Keratinocyte (primary cell): ENCODE measurements at regions not wholly inside any gene's neighbourhood (a gene's known extent, or its start where the extent isn't known, plus 50 kb on each side); places are given as distances from the start of the nearest gene placed in this dataset.

Source experiments
- DNase-seq: peaks from one replicate; pipeline ENCODE4 v3.0.0-alpha.2; 2011; ENCODE audit warnings: low read depth, missing footprints, low spot score
- FAIRE-seq: peaks from 2 replicates; lab custom pipeline; 2011; peaks lifted over from hg19 to GRCh38; lab: Jason Lieb, UNC
- H2AFZ ChIP-seq: 2 replicates; pipeline ENCODE4 v1.6.0; 2012; ENCODE audit warnings: low read length, control low read depth, inconsistent platforms; ENCODE audit not compliant: control insufficient read depth
- H3K27ac ChIP-seq: 2 replicates; pipeline ENCODE4 v1.5.1; 2011; ENCODE audit warnings: low read length; ENCODE audit not compliant: control insufficient read depth, insufficient read depth
- H3K27me3 ChIP-seq: 3 replicates; pipeline ENCODE4 v1.6.0; 2011; ENCODE audit warnings: low read length; ENCODE audit not compliant: control insufficient read depth, insufficient read depth; ENCODE audit errors: extremely low read depth
- H3K36me3 ChIP-seq, 2 experiments: 2 replicates in 1 of 2; 3 replicates in 1 of 2; pipeline ENCODE4 v1.5.1; 2011; ENCODE audit warnings: low read length in 2 of 2, mild to moderate bottlenecking in 1 of 2; ENCODE audit not compliant: control insufficient read depth in 2 of 2, insufficient read depth in 2 of 2; ENCODE audit errors: extremely low read depth in 1 of 2
- H3K4me1 ChIP-seq: 3 replicates; pipeline ENCODE4 v1.5.1; 2011; ENCODE audit warnings: low read length; ENCODE audit not compliant: control insufficient read depth, insufficient read depth; ENCODE audit errors: extremely low read depth
- H3K4me2 ChIP-seq: 3 replicates; pipeline ENCODE4 v1.6.0; 2011; ENCODE audit warnings: low read depth, low read length; ENCODE audit not compliant: control insufficient read depth, insufficient read depth; ENCODE audit errors: extremely low read depth
- H3K4me3 ChIP-seq, 3 experiments: fragments of 200-600 bp in 1 of 3; sonication (generic) in 1 of 3; 2 replicates in 2 of 3; 3 replicates in 1 of 3; pipeline ENCODE4 v1.5.1; 2011 to 2016; ENCODE audit warnings: low read length in 3 of 3, mild to moderate bottlenecking in 3 of 3, control low read depth in 2 of 3, inconsistent platforms in 1 of 3, low read depth in 1 of 3, mixed read lengths in 1 of 3, mixed run types in 1 of 3, moderate library complexity in 1 of 3; ENCODE audit not compliant: control insufficient read depth in 2 of 3, insufficient read depth in 2 of 3; ENCODE audit errors: extremely low read depth in 1 of 3
- H3K79me2 ChIP-seq: 2 replicates; pipeline ENCODE4 v1.6.0; 2012; ENCODE audit warnings: low read length; ENCODE audit not compliant: control insufficient read depth, insufficient read depth
- H3K9ac ChIP-seq: 3 replicates; pipeline ENCODE4 v1.6.0; 2011; ENCODE audit warnings: low read length; ENCODE audit not compliant: control insufficient read depth, insufficient read depth; ENCODE audit errors: extremely low read depth
- H3K9me1 ChIP-seq: 3 replicates; pipeline ENCODE4 v1.6.0; 2011; ENCODE audit warnings: low read length; ENCODE audit not compliant: control insufficient read depth, insufficient read depth; ENCODE audit errors: extremely low read depth
- H3K9me3 ChIP-seq: 2 replicates; pipeline ENCODE4 v1.5.1; 2012; ENCODE audit warnings: low read depth, low read length; ENCODE audit not compliant: control insufficient read depth
- H4K20me1 ChIP-seq: 3 replicates; pipeline ENCODE4 v1.6.0; 2011; ENCODE audit warnings: low read length; ENCODE audit not compliant: control insufficient read depth, insufficient read depth; ENCODE audit errors: extremely low read depth
- EZH2 ChIP-seq: IDR thresholded peaks from one replicate; pipeline ENCODE4 v1.6.1; 2012; ENCODE audit warnings: inconsistent platforms, mild to moderate bottlenecking, low read length, moderate library complexity
- dilution Hi-C: fragments of 300-500 bp; cut with MboI; formaldehyde crosslinking; loops from one replicate; pipeline ENCODE4 v1.7.0; 2020; ENCODE audit warnings: low sequenced_read_pairs; ENCODE audit not compliant: extremely low pct_ligation_motif_present
- TF ChIP-seq, protein P1 (sequence below), 3 experiments: IDR thresholded peaks in 1 of 3; conservative IDR thresholded peaks in 1 of 3; optimal IDR thresholded peaks in 1 of 3; 2 replicates in 2 of 3; 3 replicates in 1 of 3; pipeline versions ENCODE3 to v1.5.1; 2011; ENCODE audit warnings: low read length in 3 of 3, mild to moderate bottlenecking in 3 of 3, moderate library complexity in 2 of 3, control low read depth in 1 of 3, inconsistent platforms in 1 of 3; ENCODE audit not compliant: insufficient read depth in 2 of 3; ENCODE audit errors: extremely low read depth in 1 of 3

DNA sequence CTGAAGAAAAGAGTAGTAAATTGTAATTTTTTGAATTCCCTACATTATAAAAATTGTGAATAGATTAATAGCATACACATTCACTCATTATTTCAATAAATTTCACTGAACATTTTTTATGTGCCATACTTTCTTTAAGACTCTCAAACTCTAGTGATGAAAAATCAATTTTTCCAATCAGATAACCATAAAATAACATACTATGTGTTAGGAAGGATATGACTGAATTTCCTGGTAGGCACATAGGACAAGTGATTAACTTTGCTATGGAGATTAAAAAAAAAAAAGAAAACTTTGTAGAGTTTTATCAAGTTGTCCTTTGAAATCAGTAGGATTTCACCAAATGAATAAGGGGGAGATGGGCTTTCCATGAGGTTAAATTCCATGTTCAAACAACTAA lies 1597.3 kb upstream of the LRRTM3 start:
- H2AFZ ChIP-seq = no peak overlapping the region
- no peaks in the 10 kb centered on the region for H4K20me1 ChIP-seq
- TF ChIP-seq EZH2 = no peak
- TF ChIP-seq, protein P1, sequence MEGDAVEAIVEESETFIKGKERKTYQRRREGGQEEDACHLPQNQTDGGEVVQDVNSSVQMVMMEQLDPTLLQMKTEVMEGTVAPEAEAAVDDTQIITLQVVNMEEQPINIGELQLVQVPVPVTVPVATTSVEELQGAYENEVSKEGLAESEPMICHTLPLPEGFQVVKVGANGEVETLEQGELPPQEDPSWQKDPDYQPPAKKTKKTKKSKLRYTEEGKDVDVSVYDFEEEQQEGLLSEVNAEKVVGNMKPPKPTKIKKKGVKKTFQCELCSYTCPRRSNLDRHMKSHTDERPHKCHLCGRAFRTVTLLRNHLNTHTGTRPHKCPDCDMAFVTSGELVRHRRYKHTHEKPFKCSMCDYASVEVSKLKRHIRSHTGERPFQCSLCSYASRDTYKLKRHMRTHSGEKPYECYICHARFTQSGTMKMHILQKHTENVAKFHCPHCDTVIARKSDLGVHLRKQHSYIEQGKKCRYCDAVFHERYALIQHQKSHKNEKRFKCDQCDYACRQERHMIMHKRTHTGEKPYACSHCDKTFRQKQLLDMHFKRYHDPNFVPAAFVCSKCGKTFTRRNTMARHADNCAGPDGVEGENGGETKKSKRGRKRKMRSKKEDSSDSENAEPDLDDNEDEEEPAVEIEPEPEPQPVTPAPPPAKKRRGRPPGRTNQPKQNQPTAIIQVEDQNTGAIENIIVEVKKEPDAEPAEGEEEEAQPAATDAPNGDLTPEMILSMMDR (optimal IDR thresholded peaks at IDR 0.05 in 1 of 3, IDR thresholded peaks at IDR 0.05 in 1 of 3, conservative IDR thresholded peaks at IDR 0.05 in 1 of 3; ENCODE audit: extremely low read depth in 1 of 3, insufficient read depth in 2 of 3, low read length in 3 of 3) = no peak

DNA sequence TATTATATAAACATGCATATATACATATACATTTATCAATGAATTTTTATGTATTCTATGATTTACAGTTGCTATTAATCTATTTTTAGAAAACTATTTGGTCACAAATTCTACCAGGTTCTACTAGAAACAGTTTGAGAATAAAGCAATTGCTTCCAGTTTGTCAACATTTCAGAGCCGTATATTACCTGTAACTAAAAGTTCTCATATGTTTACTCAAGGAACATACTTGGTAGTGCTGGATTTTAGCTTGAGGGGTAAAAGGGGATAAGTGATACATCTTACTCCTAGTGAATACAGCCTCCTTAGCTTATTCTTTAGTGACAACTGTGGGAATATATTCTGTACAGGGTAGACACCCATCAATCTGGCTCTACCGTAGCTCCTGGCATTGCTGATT lies 1590.5 kb upstream of the LRRTM3 start:
- Histone ChIP-seq H3K9me3 (no peaks in the 10 kb centered on the region), H3K27me3 (no peaks in the 10 kb centered on the region), H2AFZ (no peak overlapping the region), H3K27ac (no peak overlapping the region), H3K4me2 (no peak overlapping the region), H3K9ac (no peak overlapping the region), H3K36me3 (no peaks in the 10 kb centered on the region), H3K4me3 (no peak overlapping the region), H4K20me1 (no peaks in the 10 kb centered on the region), H3K9me1 (no peaks in the 10 kb centered on the region), H3K79me2 (no peaks in the 10 kb centered on the region), H3K4me1 (no peaks in the 10 kb centered on the region)
- TF ChIP-seq, protein P1 (optimal IDR thresholded peaks at IDR 0.05 in 1 of 3, IDR thresholded peaks at IDR 0.05 in 1 of 3, conservative IDR thresholded peaks at IDR 0.05 in 1 of 3; ENCODE audit: extremely low read depth in 1 of 3, insufficient read depth in 2 of 3, low read length in 3 of 3) = no peak
- TF ChIP-seq EZH2 = no peak
- DNase-seq (no peak), FAIRE-seq (no peak)
- dilution Hi-C loops = no loop called here

More for the DNA sequence above, 1597.3 kb upstream of the LRRTM3 start:
- DNase-seq (no peak), FAIRE-seq (no peak)
- Histone ChIP-seq H3K4me1 (no peaks in the 10 kb centered on the region), H3K4me3 (no peak overlapping the region), H3K9ac (no peak overlapping the region), H3K36me3 (no peaks in the 10 kb centered on the region), H3K79me2 (no peaks in the 10 kb centered on the region), H3K9me1 (no peaks in the 10 kb centered on the region), H3K27ac (no peak overlapping the region), H3K27me3 (no peaks in the 10 kb centered on the region), H3K9me3 (no peaks in the 10 kb centered on the region), H3K4me2 (no peak overlapping the region)
- dilution Hi-C loops = no loop called here
